ENCODE measurements at regions not wholly inside any gene's neighbourhood (a gene's known extent, or its start where the extent isn't known, plus 50 kb on each side); places are given as distances from the start of the nearest gene placed in this dataset.
A peak's percentile ranks its signal among the peaks of the same experiment; 100 is the strongest.

DNA sequence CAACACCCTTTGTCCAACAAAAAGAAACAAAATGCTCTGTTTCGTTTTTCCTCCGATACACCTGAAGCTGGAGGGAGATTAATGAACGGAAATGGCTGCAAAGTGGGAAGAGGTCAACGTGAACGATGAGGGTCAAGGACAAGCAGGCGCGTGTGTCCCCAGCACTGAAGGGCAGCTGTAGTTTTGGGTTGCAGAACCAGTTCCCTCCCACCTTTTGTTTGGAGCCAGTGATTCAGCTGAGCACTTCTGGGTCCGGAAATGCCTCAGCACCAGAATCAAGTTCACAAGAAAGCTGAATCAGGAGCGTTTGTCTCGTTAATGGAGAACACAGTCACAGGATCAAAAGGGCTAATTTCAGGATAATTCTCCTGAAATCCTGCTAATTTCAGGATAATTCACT, 51.1 kb upstream of the PWP1 start:
- no peak for DNase-seq (ENCODE audit: low read depth, low spot score)
- H3K9me3 ChIP-seq (replicated peaks; ENCODE audit: control insufficient read depth, insufficient read depth, low read length) = no peaks in the 10 kb centered on the region
- H3K27ac ChIP-seq (ENCODE audit: insufficient read depth, low read depth, low read length) = no peak overlapping the region
- intact Hi-C loops (cut with micrococcal nuclease) = no loop called here
- no TSS peak for BruUV-seq (replicated peaks)
- no peak overlapping the region for H3K4me3 ChIP-seq (replicated peaks in 1 of 3; ENCODE audit: insufficient read depth in 1 of 3, low read depth in 1 of 3, low read length in 3 of 3)
- dilution Hi-C loops (cut with MboI; ENCODE audit: extremely low pct_ligation_motif_present, low sequenced_read_pairs) = no loop called here
- no peaks in the 10 kb centered on the region for H3K79me2 ChIP-seq (ENCODE audit: control insufficient read depth, insufficient read depth, low read length)
- H3K4me1 ChIP-seq (ENCODE audit: control insufficient read depth, extremely low read depth, insufficient read depth, low read length) = no peaks in the 10 kb centered on the region
- no peak overlapping the region for H3K4me2 ChIP-seq (ENCODE audit: insufficient read depth, low read length)
- no peak for FAIRE-seq
- H4K20me1 ChIP-seq (replicated peaks; ENCODE audit: control insufficient read depth, extremely low read depth, insufficient read depth, low read length) = no peaks in the 10 kb centered on the region
- CTCF ChIA-PET = interaction anchor here (1.0 kb wide), 1 partner anchor 13 kb away, joined by 4 read pairs; no protein-coding TSS in a partner anchor
- H3K9me1 ChIP-seq (replicated peaks; ENCODE audit: control insufficient read depth, extremely low read depth, insufficient read depth, low read length) = no peaks in the 10 kb centered on the region
- no peak overlapping the region for H3K9ac ChIP-seq (replicated peaks; ENCODE audit: extremely low read depth, insufficient read depth, low read length)
- POLR2A ChIA-PET = no interaction called here
- TF ChIP-seq, protein P1, sequence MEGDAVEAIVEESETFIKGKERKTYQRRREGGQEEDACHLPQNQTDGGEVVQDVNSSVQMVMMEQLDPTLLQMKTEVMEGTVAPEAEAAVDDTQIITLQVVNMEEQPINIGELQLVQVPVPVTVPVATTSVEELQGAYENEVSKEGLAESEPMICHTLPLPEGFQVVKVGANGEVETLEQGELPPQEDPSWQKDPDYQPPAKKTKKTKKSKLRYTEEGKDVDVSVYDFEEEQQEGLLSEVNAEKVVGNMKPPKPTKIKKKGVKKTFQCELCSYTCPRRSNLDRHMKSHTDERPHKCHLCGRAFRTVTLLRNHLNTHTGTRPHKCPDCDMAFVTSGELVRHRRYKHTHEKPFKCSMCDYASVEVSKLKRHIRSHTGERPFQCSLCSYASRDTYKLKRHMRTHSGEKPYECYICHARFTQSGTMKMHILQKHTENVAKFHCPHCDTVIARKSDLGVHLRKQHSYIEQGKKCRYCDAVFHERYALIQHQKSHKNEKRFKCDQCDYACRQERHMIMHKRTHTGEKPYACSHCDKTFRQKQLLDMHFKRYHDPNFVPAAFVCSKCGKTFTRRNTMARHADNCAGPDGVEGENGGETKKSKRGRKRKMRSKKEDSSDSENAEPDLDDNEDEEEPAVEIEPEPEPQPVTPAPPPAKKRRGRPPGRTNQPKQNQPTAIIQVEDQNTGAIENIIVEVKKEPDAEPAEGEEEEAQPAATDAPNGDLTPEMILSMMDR (IDR thresholded peaks at IDR 0.05; ENCODE audit: extremely low read depth in 1 of 2, insufficient read depth in 1 of 2, low read depth in 1 of 2, low read length in 2 of 2) = no peak
- TF ChIP-seq GATA2 (IDR thresholded peaks at IDR 0.05; ENCODE audit: insufficient read depth, insufficient read length, low read depth, low read length) = no peak
- no peak for TF ChIP-seq FOS (IDR thresholded peaks at IDR 0.05; ENCODE audit: borderline replicate concordance, insufficient read depth, low read length)
- no peak for TF ChIP-seq MYC (IDR thresholded peaks at IDR 0.05; ENCODE audit: low read depth, low read length)
- TF ChIP-seq POLR2AphosphoS5 (IDR thresholded peaks at IDR 0.05; ENCODE audit: insufficient read depth, low read depth, low read length) = no peak
- H3K36me3 ChIP-seq (ENCODE audit: control insufficient read depth in 2 of 2, extremely low read depth in 1 of 2, insufficient read depth in 2 of 2, low read length in 2 of 2) = no peaks in the 10 kb centered on the region
- no peak overlapping the region for H2AFZ ChIP-seq (ENCODE audit: low read depth, low read length)
- H3K27me3 ChIP-seq (ENCODE audit: control insufficient read depth in 2 of 2, insufficient read depth in 2 of 2, low read length in 2 of 2) = no peaks in the 10 kb centered on the region

DNA sequence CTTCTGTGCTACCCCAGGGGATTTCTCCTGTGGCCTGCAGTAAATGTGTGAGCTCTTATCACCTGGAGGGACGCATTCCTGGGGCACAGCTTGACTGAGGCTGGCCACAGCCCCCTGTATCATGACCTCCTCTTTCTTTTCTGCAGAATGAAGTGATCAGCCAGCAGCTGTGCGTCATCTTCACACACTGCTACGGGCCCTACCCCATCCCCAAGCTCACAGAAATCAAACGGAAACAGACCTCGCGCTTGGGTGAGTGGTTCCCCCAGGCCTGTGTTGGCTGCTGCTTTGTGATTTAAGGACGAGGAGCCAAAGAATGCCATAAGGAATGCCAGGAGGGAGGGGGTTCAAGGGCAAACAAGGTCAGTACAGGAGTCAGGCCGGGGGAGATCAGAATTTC, 50.5 kb upstream of the PWP1 start:
- H2AFZ ChIP-seq (ENCODE audit: low read depth, low read length) = no peak overlapping the region
- H3K4me2 ChIP-seq (ENCODE audit: insufficient read depth, low read length) = no peak overlapping the region
- H3K9me3 ChIP-seq (replicated peaks; ENCODE audit: control insufficient read depth, insufficient read depth, low read length) = no peaks in the 10 kb centered on the region
- TF ChIP-seq POLR2A (IDR thresholded peaks at IDR 0.05; ENCODE audit: low read depth, low read length) (no peak), FOS (IDR thresholded peaks at IDR 0.05; ENCODE audit: borderline replicate concordance, insufficient read depth, low read length) (no peak), JUN (IDR thresholded peaks at IDR 0.05; ENCODE audit: borderline replicate concordance, insufficient read depth, insufficient read length, low read depth) (no peak), POLR2AphosphoS5 (IDR thresholded peaks at IDR 0.05; ENCODE audit: insufficient read depth, low read depth, low read length) (no peak), MYC (IDR thresholded peaks at IDR 0.05; ENCODE audit: low read depth, low read length) (no peak), EZH2 (IDR thresholded peaks at IDR 0.05; ENCODE audit: borderline replicate concordance, low read depth, low read length, severe bottlenecking) (no peak), GATA2 (IDR thresholded peaks at IDR 0.05; ENCODE audit: insufficient read depth, insufficient read length, low read depth, low read length) (no peak)
- TF ChIP-seq, protein P2, sequence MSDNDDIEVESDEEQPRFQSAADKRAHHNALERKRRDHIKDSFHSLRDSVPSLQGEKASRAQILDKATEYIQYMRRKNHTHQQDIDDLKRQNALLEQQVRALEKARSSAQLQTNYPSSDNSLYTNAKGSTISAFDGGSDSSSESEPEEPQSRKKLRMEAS (IDR thresholded peaks at IDR 0.05; ENCODE audit: insufficient read depth, insufficient read length) = no peak
- TF ChIP-seq, protein P1 (IDR thresholded peaks at IDR 0.05; ENCODE audit: extremely low read depth in 1 of 2, insufficient read depth in 1 of 2, low read depth in 1 of 2, low read length in 2 of 2) = no peak
- no peak overlapping the region for H3K4me3 ChIP-seq (replicated peaks in 1 of 3; ENCODE audit: insufficient read depth in 1 of 3, low read depth in 1 of 3, low read length in 3 of 3)
- H3K79me2 ChIP-seq (ENCODE audit: control insufficient read depth, insufficient read depth, low read length) = no peaks in the 10 kb centered on the region
- CTCF ChIA-PET = interaction anchor here (1.0 kb wide), 1 partner anchor 13 kb away, joined by 4 read pairs; no protein-coding TSS in a partner anchor
- no peaks in the 10 kb centered on the region for H3K4me1 ChIP-seq (ENCODE audit: control insufficient read depth, extremely low read depth, insufficient read depth, low read length)
- no peaks in the 10 kb centered on the region for H3K36me3 ChIP-seq (ENCODE audit: control insufficient read depth in 2 of 2, extremely low read depth in 1 of 2, insufficient read depth in 2 of 2, low read length in 2 of 2)
- FAIRE-seq = no peak
- dilution Hi-C loops (cut with MboI; ENCODE audit: extremely low pct_ligation_motif_present, low sequenced_read_pairs) (no loop called here), intact Hi-C loops (cut with micrococcal nuclease) (no loop called here)
- POLR2A ChIA-PET = no interaction called here
- H3K9ac ChIP-seq (replicated peaks; ENCODE audit: extremely low read depth, insufficient read depth, low read length) = no peak overlapping the region
- peak; percentile 38 for DNase-seq (ENCODE audit: low read depth, low spot score)
- no peaks in the 10 kb centered on the region for H4K20me1 ChIP-seq (replicated peaks; ENCODE audit: control insufficient read depth, extremely low read depth, insufficient read depth, low read length)
- H3K27me3 ChIP-seq (ENCODE audit: control insufficient read depth in 2 of 2, insufficient read depth in 2 of 2, low read length in 2 of 2) = no peaks in the 10 kb centered on the region
- BruUV-seq (replicated peaks) = no TSS peak
- H3K9me1 ChIP-seq (replicated peaks; ENCODE audit: control insufficient read depth, extremely low read depth, insufficient read depth, low read length) = no peaks in the 10 kb centered on the region
- H3K27ac ChIP-seq (ENCODE audit: insufficient read depth, low read depth, low read length) = no peak overlapping the region
